Heart right ventricle (tissue), 16 donors: ENCODE measurements at regions not wholly inside any gene's neighbourhood (a gene's known extent, or its start where the extent isn't known, plus 50 kb on each side); places are given as distances from the start of the nearest gene placed in this dataset.
"Not testable (repeated sequence)": the region's sequence is repeated elsewhere in the genome, so short reads cannot be mapped to it uniquely, and the experiment has no call there.

ENCODE experiments used
- ATAC-seq, 8 donors: fragments of 200-7000 bp; cut with Tn5 transposase; one replicate each; pipeline ENCODE4 v1.9.1; 2020; ENCODE audit warnings: mild to moderate bottlenecking in 8 of 8, moderate library complexity in 8 of 8, moderate number of reproducible peaks in 1 of 8
- DNase-seq, 2 donors: peaks; one replicate each; pipeline ENCODE4 v3.0.0-alpha.2; 2020
- H3K27ac ChIP-seq, 10 donors: fragments of 200-600 bp; sonication (generic) in 2 of 10; one replicate each; pipeline versions ENCODE4 v1.5.0 to v1.8.0; 2020 to 2022; ENCODE audit warnings: mild to moderate bottlenecking in 3 of 10
- H3K27me3 ChIP-seq, 7 donors: fragments of 200-600 bp; one replicate each; pipeline ENCODE4 v1.8.0; 2021 to 2022; ENCODE audit warnings: mild to moderate bottlenecking in 2 of 7
- H3K36me3 ChIP-seq, 9 donors: fragments of 200-600 bp; sonication (generic) in 1 of 9; one replicate each; pipeline versions ENCODE4 v1.5.0 to v1.8.0; 2020 to 2022; ENCODE audit warnings: mild to moderate bottlenecking in 2 of 9
- H3K4me1 ChIP-seq, 9 donors: fragments of 200-600 bp; sonication (generic) in 1 of 9; one replicate each; pipeline versions ENCODE4 v1.5.0 to v1.8.0; 2020 to 2022; ENCODE audit warnings: mild to moderate bottlenecking in 4 of 9
- H3K4me3 ChIP-seq, 10 donors: fragments of 200-600 bp; sonication (generic) in 2 of 10; one replicate each; pipeline versions ENCODE4 v1.5.0 to v1.8.0; 2020 to 2022; ENCODE audit warnings: mild to moderate bottlenecking in 7 of 10, moderate library complexity in 2 of 10
- H3K9me3 ChIP-seq, 11 donors: fragments of 200-600 bp in 10 of 11; sonication (generic) in 2 of 11; one replicate each; pipeline versions ENCODE4 v1.5.0 to v1.8.0; 2013 to 2022; ENCODE audit warnings: mild to moderate bottlenecking in 2 of 11, control low read depth in 1 of 11, moderate library complexity in 1 of 11
- CTCF ChIP-seq, 9 donors: fragments of 200-600 bp; sonication (generic) in 2 of 9; IDR thresholded peaks; one replicate each; pipeline versions ENCODE4 v1.5.0 to v1.8.0; 2021 to 2022; ENCODE audit warnings: antibody characterized with exemption in 9 of 9, mild to moderate bottlenecking in 5 of 9, moderate library complexity in 1 of 9
- WGBS, 2 donors: extraction: QIAGEN DNeasy Blood & Tissue Kit; methylation state at CpG; one replicate each; pipeline ENCODE4 v1.1.7; 2013; ENCODE audit warnings: inconsistent platforms in 1 of 2; 5-methylcytosine and 5-hydroxymethylcytosine counted together
- intact Hi-C, 10 donors: fragments of 100-400 bp; cut with DNase I; formaldehyde crosslinking; loops; one replicate each; pipeline versions ENCODE4 v1.11.1 to v1.14.2; 2022
- donor health status: Arrhythmogenic right ventricular cardiomyopathy.
- donor health status: ischemic (EF 13 %, LVEDD 7.1; RV severe dilation, severe dysfunction).
- donor health status: healthy with polysubstance abuse.
- donor health status: DM: no; HTN: yes; CAD: no.
- donor health status: DM: no; HTN: no; CAD: no.
- donor health status: ischemic (EF 25% LVEDD 6.9; RV normal size, moderate dysfunction).
- donor health status: ischemic (EF 25% LVEDD 5.7; RV mildly dilated, moderate dysfunction).
- donor health status: healthy.
- donor health status: DM: yes; HTN: yes; CAD: no.
- donor health status: Ischemic cardiomyopathy.
- donor health status: ischemic (EF 35%, LVEDD 5.7; RV mildly dilated, moderate dysfunction).
- donor health status: nonischemic (EF 11% LVEDD 7.7; RV severe dilation, severe dysfunction).
- donor health status: DM: yes; HTN: yes; CAD: no.
- donor health status: PGD.
- donor health status: ischemic (EF 29% LVEDD 5.4; RV normal size, mild dysfunction).
- donor health status: nonischemic (EF 23%, LVEDD 6.1; RV moderate dilation, normal function).

GRCh38 chr2:166643980-166644379 lies 149.9 kb upstream of the SCN7A start:
- intact Hi-C loops = no loop called here
- no peaks in the 10 kb centered on the region for H3K36me3 ChIP-seq
- 49 to 69% methylated on average over 1 of the region's 1 CpG for WGBS, 2 donors
- H3K4me3 ChIP-seq = no peak overlapping the region
- TF ChIP-seq CTCF (IDR thresholded peaks at IDR 0.05) = no peak
- H3K9me3 ChIP-seq = peaks cover 0 to 14% (median 0%) of the 10 kb centered on the region in 11 donors
- DNase-seq (no peak), ATAC-seq (peak in 4 of 8 donors; percentile 38 to 58 (median 46))
- H3K4me1 ChIP-seq = peaks cover 0 to 5% (median 0%) of the 10 kb centered on the region in 9 donors
- peak overlapping the region in 1 of 10 donors; percentile 4 for H3K27ac ChIP-seq
- H3K27me3 ChIP-seq = no peaks in the 10 kb centered on the region

- H3K36me3 ChIP-seq, H3K4me1 ChIP-seq, H3K4me3 ChIP-seq, intact Hi-C loops, ATAC-seq, H3K27ac ChIP-seq, H3K27me3 ChIP-seq, DNase-seq: not testable (repeated sequence)
- WGBS, 2 donors = 88 to 91% methylated on average over 3 of the region's 3 CpGs
- peaks cover 0 to 14% (median 0%) of the 10 kb centered on the region in 11 donors for H3K9me3 ChIP-seq
These were observed 147.5 kb upstream of the SCN7A start for GRCh38 chr2:166641516-166641915.

GRCh38 chr2:166637051-166637450 lies 143.0 kb upstream of the SCN7A start:
- peaks cover 0 to 16% (median 0%) of the 10 kb centered on the region in 11 donors for H3K9me3 ChIP-seq
- no peak for TF ChIP-seq CTCF (IDR thresholded peaks at IDR 0.05)
- no peak for ATAC-seq
- no peaks in the 10 kb centered on the region for H3K27me3 ChIP-seq
- no peaks in the 10 kb centered on the region for H3K4me1 ChIP-seq
- no peak for DNase-seq
- no peak overlapping the region for H3K27ac ChIP-seq
- 71 to 83% methylated on average over 1 of the region's 1 CpG for WGBS, 2 donors
- H3K4me3 ChIP-seq = no peak overlapping the region
- no peaks in the 10 kb centered on the region for H3K36me3 ChIP-seq
- intact Hi-C loops = no loop called here

GRCh38 chr2:166634706-166635105 lies 140.7 kb upstream of the SCN7A start:
- no peak for TF ChIP-seq CTCF (IDR thresholded peaks at IDR 0.05)
- no peak for ATAC-seq
- intact Hi-C loops = no loop called here

GRCh38 chr2:166632616-166633015 lies 138.6 kb upstream of the SCN7A start:
- no peak for TF ChIP-seq CTCF (IDR thresholded peaks at IDR 0.05)
- Histone ChIP-seq H3K27me3 (no peaks in the 10 kb centered on the region), H3K36me3 (no peaks in the 10 kb centered on the region), H3K27ac (no peak overlapping the region), H3K9me3 (peaks cover 0 to 24% (median 0%) of the 10 kb centered on the region in 11 donors), H3K4me1 (peaks cover 0 to 8% (median 0%) of the 10 kb centered on the region in 9 donors), H3K4me3 (no peak overlapping the region)
- ATAC-seq (peak in 5 of 8 donors; percentile 46 to 69 (median 63)), DNase-seq (no peak)
- 19 to 37% methylated on average over 3 of the region's 3 CpGs for WGBS, 2 donors
- intact Hi-C loops = no loop called here

More at GRCh38 chr2:166634706-166635105, 140.7 kb upstream of the SCN7A start:
- no peak for DNase-seq
- H3K4me1 ChIP-seq = no peaks in the 10 kb centered on the region
- H3K27ac ChIP-seq = no peak overlapping the region
- H3K9me3 ChIP-seq = peaks cover 0 to 24% (median 0%) of the 10 kb centered on the region in 11 donors
- H3K27me3 ChIP-seq = no peaks in the 10 kb centered on the region
- 79 to 88% methylated on average over 4 of the region's 4 CpGs for WGBS, 2 donors
- no peaks in the 10 kb centered on the region for H3K36me3 ChIP-seq
- no peak overlapping the region for H3K4me3 ChIP-seq
